GM21423 (cell line): ENCODE measurements at regions not wholly inside any gene's neighbourhood (a gene's known extent, or its start where the extent isn't known, plus 50 kb on each side); places are given as distances from the start of the nearest gene placed in this dataset.
"Not testable (repeated sequence)": the region's sequence is repeated elsewhere in the genome, so short reads cannot be mapped to it uniquely, and the experiment has no call there.

Experiments
- ATAC-seq: cut with Tn5 transposase; IDR thresholded peaks from one replicate; pipeline ENCODE4 v1.9.1; 2021; ENCODE audit warnings: mild to moderate bottlenecking, moderate library complexity; ENCODE audit not compliant: unreplicated experiment

- no peak for ATAC-seq
Measured at GRCh38 chr12:124675881-124676713, 108.7 kb upstream of the NCOR2 start.

- no peak for ATAC-seq
Measured at GRCh38 chr12:124674937-124675336, 107.5 kb upstream of the NCOR2 start.

DNA sequence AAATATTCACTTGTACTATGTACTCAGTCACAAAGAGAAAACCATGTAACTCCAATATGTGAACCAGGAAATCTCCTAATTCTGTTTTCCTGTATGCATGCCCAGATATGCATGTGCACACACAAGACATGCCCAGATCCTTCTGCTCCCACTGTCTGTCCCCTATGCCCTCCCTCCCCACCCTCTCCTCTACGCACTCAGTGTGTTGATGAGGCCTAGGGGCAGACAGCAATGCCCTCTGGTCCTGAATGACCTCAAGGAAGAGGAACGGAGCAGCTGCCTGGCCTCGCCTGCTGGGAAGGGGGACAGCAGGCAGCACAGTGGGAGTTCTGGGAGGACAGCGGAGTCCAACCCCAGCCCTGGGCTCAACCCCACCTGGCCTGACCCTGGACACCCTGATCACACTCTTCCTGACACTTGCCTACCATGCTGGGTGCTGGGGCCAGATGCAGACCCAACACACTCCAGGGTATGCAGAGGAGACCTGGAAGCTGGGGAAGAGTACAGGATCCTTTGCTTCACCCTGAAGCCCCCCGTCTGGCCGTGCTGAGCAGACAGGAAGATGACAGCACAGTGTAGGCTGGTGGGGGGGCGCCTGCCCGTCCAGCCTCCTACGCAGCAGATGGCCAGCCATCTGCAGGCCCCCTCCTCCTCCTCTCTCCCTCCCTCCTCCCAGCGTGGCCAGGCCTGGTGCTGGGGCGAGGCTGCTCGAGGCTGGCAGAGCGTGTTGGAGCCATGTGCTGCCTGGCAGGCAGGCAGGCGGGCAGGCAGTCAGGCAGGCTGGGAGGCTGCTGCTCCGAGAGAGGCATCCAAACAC, 106.6 kb upstream of the NCOR2 start:
- ATAC-seq: no peak

DNA sequence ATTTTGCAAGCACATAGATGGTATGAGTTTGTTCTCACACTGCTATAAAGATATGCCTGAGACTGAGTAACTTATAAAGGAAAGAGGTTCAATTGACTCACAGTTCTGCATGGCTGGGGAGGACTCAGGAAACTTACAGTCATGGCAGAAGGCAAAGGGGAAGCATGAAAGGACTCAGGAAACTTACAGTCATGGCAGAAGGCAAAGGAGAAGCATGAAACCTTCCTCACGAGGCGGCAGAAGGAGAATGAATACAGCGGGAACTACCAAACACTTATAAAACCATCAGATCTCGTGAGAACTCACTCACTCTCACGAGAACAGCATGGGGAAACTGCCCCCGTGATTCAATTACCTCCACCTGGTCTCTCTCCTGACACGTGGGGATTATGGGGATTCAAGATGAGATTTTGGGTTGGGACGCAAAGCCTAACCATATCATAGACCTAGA, 101.9 kb upstream of the NCOR2 start:
- ATAC-seq: not testable (repeated sequence)

- no peak for ATAC-seq
Measured at GRCh38 chr12:124668602-124669001, 101.2 kb upstream of the NCOR2 start.

DNA sequence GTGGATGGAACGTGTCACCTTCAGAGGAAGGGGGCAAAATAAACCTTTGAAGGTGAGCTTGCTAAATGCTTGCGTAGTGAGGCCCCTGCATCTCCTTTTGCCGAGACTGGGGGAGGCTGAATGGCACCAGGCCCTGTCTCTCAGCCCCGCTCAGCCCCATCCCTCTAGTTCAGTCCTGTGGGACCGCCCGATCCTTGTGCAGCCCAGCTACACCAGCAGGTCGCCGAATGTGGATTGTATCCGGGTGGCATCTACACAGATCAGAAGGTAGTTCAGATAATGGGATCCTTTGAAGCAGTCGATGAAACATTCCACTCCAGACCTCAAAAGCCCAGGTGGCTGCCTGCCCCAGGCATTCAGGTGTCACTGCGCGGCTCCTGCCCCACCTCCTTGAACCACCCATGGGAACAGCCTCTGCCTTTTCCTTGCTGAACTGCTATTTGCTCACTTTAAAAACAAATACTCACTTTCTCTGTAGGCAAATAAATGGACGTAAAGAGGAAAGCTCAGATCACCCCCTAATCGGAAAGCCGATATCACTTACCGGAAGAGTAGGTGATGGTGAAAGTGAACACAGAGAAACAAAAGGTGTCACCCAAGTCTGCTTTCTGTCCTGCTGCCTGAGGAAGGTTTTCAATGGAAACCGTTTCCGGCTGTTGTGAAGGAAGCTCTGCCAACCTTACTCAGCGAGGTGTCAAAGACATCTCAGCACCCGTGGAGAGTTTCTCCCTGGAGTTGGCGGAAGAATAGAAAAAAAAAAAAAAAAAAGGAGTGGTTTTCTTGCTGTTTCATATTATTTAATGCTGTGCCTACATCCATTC, 100.3 kb upstream of the NCOR2 start:
- ATAC-seq: no peak

DNA sequence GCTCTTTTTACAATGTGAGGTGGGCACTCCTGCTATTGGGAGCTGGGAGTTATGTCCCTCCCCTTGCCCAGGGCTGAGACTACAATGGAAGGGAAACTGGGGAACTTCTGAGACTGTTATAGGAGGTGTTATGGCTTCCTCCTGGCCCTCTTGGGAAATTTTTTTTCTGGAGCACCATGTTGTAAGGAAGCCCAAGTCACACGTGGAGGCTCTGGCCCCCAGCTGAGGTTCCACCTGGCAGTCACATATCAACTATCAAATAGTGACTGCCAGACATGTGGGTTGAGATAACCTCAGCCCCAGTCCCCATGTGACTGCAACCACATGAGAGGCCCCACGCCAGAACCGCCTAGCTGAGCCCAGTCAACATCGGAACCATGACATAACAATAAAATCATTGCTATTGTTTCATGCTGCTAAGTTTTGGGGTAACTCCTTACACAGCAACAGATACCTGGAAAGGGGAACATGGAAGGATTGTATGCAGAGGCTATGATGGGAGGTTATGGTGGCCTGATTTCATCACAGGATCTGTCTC, 99.4 kb upstream of the NCOR2 start:
- no peak for ATAC-seq

GRCh38 chr12:124665511-124665910, 98.1 kb upstream of the NCOR2 start:
- no peak for ATAC-seq

DNA sequence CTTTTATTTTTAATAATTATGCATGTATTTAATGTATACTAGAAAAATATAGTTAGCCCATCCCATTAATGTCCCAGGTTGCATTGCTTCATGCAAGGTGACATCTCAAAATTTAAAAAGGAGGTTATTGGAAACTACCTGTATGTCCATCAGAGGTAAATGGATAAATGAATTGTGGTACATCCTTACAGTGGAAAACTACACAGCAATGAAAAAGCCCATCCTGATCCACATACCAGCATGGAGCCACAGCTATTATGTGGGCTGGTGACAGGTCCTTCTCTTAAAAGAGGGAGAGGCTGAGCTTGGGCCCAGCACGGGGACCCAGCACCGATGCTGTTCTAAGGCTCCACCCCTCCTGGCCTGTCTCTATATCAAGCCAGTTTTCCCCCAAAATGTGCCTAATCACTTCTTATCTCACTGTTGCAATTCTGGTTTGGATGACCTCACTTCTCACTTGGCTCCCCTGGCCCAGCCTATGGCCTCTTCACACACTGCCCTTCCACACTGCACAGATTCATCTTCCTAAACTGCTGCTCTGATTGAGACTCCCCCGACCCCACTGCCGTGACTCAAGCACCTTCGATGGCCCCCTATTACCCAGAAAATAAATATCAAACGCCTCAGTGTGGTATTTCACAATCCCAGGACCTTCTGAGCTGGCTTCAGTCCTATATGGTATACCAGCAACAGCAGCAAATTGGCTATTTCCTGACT, 97.1 kb upstream of the NCOR2 start:
- ATAC-seq: no peak

DNA sequence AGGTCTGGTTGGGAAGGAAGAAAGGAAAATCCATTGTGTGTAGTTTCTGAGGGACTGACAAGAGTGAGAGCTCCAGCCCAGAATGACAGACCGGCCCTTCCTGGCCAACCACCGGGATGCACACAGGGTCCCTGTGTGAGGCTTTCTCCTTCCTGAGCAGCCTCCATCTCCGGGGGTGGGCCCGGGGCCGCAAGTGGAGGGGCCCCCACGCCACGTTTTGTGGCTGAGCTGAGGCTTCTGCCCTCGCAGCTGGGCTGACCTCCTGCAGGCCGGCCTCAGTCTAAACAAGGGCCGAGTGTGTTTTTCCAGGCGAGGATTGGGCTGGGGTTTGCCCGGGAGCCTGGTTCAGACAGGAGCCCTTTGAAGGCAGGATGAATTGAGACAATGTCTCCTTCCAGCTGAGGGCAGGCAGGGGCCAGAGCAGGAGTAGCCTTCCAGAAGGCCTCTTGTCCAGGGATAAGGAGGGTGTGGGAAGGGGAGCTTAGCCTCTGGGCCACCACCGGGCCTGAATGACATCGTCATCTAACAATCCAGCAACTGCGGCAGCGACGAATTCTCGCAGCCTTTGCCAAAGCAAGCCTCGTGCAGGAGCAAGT, 96.5 kb upstream of the NCOR2 start:
- ATAC-seq: no peak

DNA sequence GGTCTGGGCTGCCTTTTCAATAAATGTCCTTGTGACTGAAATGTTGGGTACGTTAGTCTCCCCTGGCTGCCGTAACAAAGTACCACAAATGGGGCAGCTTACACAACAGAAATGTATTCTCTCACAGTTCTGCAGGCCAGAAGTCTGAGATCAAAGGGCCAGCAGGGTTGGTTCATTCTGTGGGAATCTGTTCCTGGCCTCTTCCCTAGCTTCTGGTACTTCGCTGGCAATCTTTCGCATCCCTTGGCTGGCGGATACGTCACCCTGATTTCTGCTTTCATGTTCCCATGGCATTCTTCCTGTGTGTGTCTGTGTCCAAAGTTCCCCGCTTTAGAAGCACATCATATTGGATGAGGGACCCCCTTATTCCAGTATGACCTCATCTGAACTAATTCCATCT, 95.8 kb upstream of the NCOR2 start:
- no peak for ATAC-seq

DNA sequence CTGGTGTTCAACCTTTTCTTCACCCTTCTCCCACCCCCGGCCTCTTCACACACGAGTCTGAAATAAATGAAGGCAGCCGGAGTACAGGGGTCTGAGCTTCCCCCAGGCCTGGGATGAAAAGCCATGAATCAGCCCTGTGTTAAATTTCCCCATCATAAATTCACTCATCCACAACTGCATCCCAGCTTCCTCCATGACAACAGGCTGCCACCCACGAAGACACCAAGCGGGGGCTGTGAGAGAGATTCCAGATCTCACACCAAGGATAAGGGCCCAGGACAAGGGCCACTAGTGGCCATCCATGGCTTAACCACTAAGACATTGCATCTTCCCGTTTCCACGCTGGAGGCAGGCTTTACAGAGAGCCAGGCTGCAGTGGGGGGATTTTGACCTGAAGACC, 93.9 kb upstream of the NCOR2 start:
- no peak for ATAC-seq

DNA sequence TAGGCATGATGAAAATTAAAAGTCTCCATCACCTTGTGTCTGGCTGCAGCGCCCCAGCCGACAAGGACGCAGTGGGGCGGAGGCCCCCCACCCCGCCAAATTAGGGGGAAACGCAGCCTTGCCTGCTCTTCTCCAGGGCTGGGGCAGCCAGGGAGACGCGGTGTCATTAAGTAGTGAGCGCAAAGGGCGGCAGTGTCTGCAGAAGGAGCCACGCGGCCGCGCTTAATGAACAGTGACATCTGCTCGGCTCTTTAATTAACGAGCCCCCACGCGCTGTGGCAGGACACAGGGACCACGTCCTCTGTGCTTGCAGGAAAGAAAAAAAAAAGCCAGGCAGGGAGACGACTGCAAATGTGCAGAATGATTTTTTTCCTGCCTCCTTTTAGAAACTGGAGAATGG, 93.4 kb upstream of the NCOR2 start:
- ATAC-seq: no peak

DNA sequence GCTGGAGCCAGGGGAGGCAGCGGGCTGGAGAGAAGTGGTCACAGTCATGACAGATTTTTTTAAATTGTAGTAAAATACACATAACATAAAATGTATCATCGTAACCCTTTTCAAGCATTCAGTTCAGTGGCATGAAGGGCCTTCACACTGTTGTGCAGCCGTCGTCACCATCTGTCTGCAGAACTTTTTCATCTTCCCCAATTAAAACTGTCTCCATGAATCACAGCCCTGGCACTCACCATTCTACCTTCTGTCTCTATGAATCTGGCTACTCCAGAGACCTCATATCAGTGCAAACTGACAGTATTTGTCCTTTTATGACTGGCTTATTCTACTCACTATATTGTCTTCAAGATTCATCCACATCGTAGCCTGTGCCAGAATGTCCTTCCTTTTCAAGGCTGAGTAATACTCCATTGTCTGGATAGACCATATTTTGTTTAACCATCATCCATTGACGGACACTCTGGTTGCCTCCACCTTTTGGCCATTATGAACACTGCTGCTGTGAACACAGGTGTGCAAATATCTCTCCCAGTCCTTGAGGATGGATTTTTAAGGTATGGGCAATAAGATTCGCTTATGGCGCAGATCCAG, 91.5 kb upstream of the NCOR2 start:
- ATAC-seq: no peak

DNA sequence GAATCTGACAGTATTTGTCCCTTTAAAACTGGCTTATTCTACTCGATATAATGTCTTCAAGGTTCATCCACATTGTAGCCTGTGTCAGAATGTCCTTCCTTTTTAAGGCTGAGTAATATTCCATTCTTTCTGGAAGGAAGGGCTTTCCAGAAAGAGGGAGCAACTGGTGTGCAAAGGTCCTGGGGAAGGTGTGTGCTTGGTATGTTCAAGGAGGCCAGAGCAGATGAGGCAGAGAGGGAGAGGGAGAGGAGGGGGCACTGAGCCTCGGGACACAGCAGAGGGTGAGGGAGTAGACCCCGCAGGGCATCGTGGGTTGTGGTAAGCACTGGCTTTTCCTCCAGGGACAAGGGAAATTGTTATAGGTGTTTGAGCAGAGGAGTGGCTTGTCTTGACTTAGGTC, 90.9 kb upstream of the NCOR2 start:
- ATAC-seq: no peak

DNA sequence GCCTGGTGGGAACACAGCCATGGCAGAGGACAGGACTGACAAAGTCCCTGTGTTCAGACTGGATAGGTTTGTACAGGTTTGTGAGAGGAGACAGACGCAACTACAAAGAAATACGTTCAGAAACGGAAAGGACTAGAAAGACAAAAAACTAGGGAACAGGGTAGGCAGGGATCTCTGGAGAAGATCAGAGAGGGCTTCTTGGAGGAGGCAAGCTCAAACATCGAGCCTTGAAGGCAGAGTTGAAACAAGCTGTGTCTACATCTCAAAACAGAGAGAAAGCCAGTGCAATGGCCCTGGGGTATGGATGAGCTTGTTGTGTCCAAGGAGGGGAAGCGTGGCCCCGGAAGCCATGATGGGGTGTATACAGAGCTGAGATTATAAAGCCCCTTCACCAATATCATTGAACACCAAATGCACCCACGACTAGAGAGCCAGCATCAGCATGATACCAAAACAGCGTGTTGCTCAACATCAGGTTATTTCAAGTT, 89.6 kb upstream of the NCOR2 start:
- no peak for ATAC-seq

- no peak for ATAC-seq
Measured at GRCh38 chr12:124655698-124656516, 88.5 kb upstream of the NCOR2 start.

- no peak for ATAC-seq
Measured at GRCh38 chr12:124655048-124655697, 87.8 kb upstream of the NCOR2 start.
